KG1 (cell line): ENCODE measurements at regions not wholly inside any gene's neighbourhood (a gene's known extent, or its start where the extent isn't known, plus 50 kb on each side); places are given as distances from the start of the nearest gene placed in this dataset.
"Not testable (repeated sequence)": the region's sequence is repeated elsewhere in the genome, so short reads cannot be mapped to it uniquely, and the experiment has no call there.

Experiments used
- DNase-seq: peaks from one replicate; lab custom pipeline; 2025; lab: John Stamatoyannopoulos, UW

- no peak for DNase-seq
These were observed 200.5 kb upstream of the FANCL start for GRCh38 chr2:58441643-58442042.

- DNase-seq, result no peak
These were observed 195.7 kb upstream of the FANCL start for GRCh38 chr2:58436872-58437271.

- no peak for DNase-seq
These were observed 194.1 kb upstream of the FANCL start for GRCh38 chr2:58435246-58435645.

- DNase-seq, result no peak
These were observed 193.6 kb upstream of the FANCL start for GRCh38 chr2:58434692-58435091.

GRCh38 chr2:58432491-58433170 lies 191.5 kb upstream of the FANCL start:
- DNase-seq, result no peak

GRCh38 chr2:58429014-58429875 lies 188.1 kb upstream of the FANCL start:
- no peak for DNase-seq

GRCh38 chr2:58428096-58429013 lies 187.2 kb upstream of the FANCL start:
- no peak for DNase-seq

- peak; percentile 12 for DNase-seq
These were observed 186.5 kb upstream of the FANCL start for GRCh38 chr2:58427572-58428095.

- DNase-seq, result no peak
These were observed 184.2 kb upstream of the FANCL start for GRCh38 chr2:58425368-58425767.

GRCh38 chr2:58419983-58420382 lies 178.9 kb upstream of the FANCL start:
- no peak for DNase-seq

GRCh38 chr2:58416696-58417095 lies 175.6 kb upstream of the FANCL start:
- no peak for DNase-seq

GRCh38 chr2:58414506-58414905 lies 173.4 kb upstream of the FANCL start:
- DNase-seq, result no peak

GRCh38 chr2:58410549-58410948 lies 169.4 kb upstream of the FANCL start:
- no peak for DNase-seq

GRCh38 chr2:58407487-58407886 lies 166.4 kb upstream of the FANCL start:
- no peak for DNase-seq

GRCh38 chr2:58405341-58405740 lies 164.2 kb upstream of the FANCL start:
- no peak for DNase-seq

- no peak for DNase-seq
These were observed 160.8 kb upstream of the FANCL start for GRCh38 chr2:58401936-58402335.

- DNase-seq, result no peak
These were observed 157.3 kb upstream of the FANCL start for GRCh38 chr2:58398406-58398805.

- DNase-seq, result no peak
These were observed 146.6 kb upstream of the FANCL start for GRCh38 chr2:58387701-58388100.

GRCh38 chr2:58386904-58387303 lies 145.8 kb upstream of the FANCL start:
- DNase-seq, result not testable (repeated sequence)

- no peak for DNase-seq
These were observed 137.0 kb upstream of the FANCL start for GRCh38 chr2:58378152-58378551.

GRCh38 chr2:58377181-58377580 lies 136.1 kb upstream of the FANCL start:
- no peak for DNase-seq

GRCh38 chr2:58376592-58376991 lies 135.5 kb upstream of the FANCL start:
- no peak for DNase-seq
